Pancreas (tissue), 10 donors: ENCODE measurements at regions not wholly inside any gene's neighbourhood (a gene's known extent, or its start where the extent isn't known, plus 50 kb on each side); places are given as distances from the start of the nearest gene placed in this dataset.

Experiments used
- ATAC-seq, 4 donors: fragments of 200-7000 bp; cut with Tn5 transposase; one replicate each; pipeline versions ENCODE4 v1.8.0 to v1.9.1; 2020; ENCODE audit warnings: mild to moderate bottlenecking in 4 of 4, moderate library complexity in 4 of 4
- DNase-seq, 6 donors: peaks; one replicate each; pipeline ENCODE4 v3.0.0-alpha.2; 2020
- FAIRE-seq: peaks from 2 replicates; lab custom pipeline; 2012; peaks lifted over from hg19 to GRCh38; lab: Jason Lieb, UNC
- H3K27ac ChIP-seq, 4 donors: fragments of 200-600 bp; sonication (generic); 1 replicate in 3 of 4; 2 replicates in 1 of 4; pipeline versions ENCODE4 v1.5.0 to v1.8.0; 2020
- H3K27me3 ChIP-seq, 4 donors: fragments of 200-600 bp; one replicate each; pipeline ENCODE4 v1.8.0; 2021
- H3K36me3 ChIP-seq, 3 donors: fragments of 200-600 bp; sonication (generic) in 1 of 3; one replicate each; pipeline versions ENCODE4 v1.5.0 to v1.8.0; 2020 to 2021
- H3K4me1 ChIP-seq, 3 donors: fragments of 200-600 bp; one replicate each; pipeline ENCODE4 v1.8.0; 2021
- H3K4me3 ChIP-seq, 4 donors: fragments of 200-600 bp; sonication (generic) in 2 of 4; one replicate each; pipeline versions ENCODE4 v1.5.0 to v1.8.0; 2020 to 2021
- H3K9me3 ChIP-seq, 4 donors: fragments of 200-600 bp; one replicate each; pipeline ENCODE4 v1.8.0; 2021
- CTCF ChIP-seq, 4 donors: fragments of 200-600 bp; sonication (generic) in 3 of 4; IDR thresholded peaks; one replicate each; pipeline versions ENCODE4 v1.5.0 to v1.8.0; 2021; ENCODE audit warnings: antibody characterized with exemption in 4 of 4
- WGBS, 2 donors: extraction: QIAGEN DNeasy Blood & Tissue Kit; methylation state at CpG; one replicate each; pipeline ENCODE4 v1.1.7; 2013; 5-methylcytosine and 5-hydroxymethylcytosine counted together
- intact Hi-C, 3 donors: fragments of 100-400 bp; cut with DNase I; formaldehyde crosslinking; loops; one replicate each; pipeline versions ENCODE4 v1.11.1 to v1.14.2; 2022
- donor health status: healthy with polysubstance abuse.
- donor health status: DM: no; HTN: no; CAD: no; lungs with moderate emphysema.
- donor health status: DM: no; HTN: no; CAD: no.
- donor health status: control.
- donor health status: control.
- donor health status: Bipolar disorder and iron deficiency.
- donor health status: DM: yes; HTN: yes; CAD: no.
- donor health status: DM: no; HTN: no; CAD: no.
- donor health status: DM: no; HTN: no; CAD: no.
- donor health status: DM: yes; HTN: yes; CAD: no.

DNA sequence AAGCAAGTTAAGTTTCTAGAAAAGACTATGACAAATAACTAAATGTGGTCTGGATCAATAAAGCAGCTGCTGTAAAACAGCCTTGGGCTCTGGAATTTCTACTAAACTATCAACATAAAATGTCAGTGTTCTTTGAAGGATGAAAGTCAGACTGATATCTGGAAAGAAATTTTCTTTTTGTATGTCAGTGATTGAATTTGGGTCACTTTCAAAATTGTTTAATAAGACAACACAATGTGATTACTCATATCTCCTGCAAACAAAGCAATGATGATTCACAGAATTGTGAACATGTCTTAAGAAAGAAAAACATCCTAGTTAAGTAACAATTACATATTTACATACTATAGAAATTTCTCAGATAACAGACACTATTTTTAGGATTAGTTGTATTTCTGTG, 826.4 kb downstream of the PLA2G4A start:
- H3K4me3 ChIP-seq: no peak overlapping the region
- TF ChIP-seq CTCF (IDR thresholded peaks at IDR 0.05): no peak
- FAIRE-seq: no peak

GRCh38 chr1:187665483-187665882, 836.7 kb downstream of the PLA2G4A start:
- TF ChIP-seq CTCF (IDR thresholded peaks at IDR 0.05): no peak
- DNase-seq: no peak
- intact Hi-C loops: no loop called here

More for the DNA sequence above, 826.4 kb downstream of the PLA2G4A start:
- H3K4me1 ChIP-seq: peaks cover 0 to 11% (median 0%) of the 10 kb centered on the region in 3 donors
- ATAC-seq (no peak), DNase-seq (no peak)
- H3K27me3 ChIP-seq: no peaks in the 10 kb centered on the region
- intact Hi-C loops: no loop called here
- H3K9me3 ChIP-seq: no peaks in the 10 kb centered on the region
- H3K27ac ChIP-seq: no peak overlapping the region
- no peaks in the 10 kb centered on the region for H3K36me3 ChIP-seq

DNA sequence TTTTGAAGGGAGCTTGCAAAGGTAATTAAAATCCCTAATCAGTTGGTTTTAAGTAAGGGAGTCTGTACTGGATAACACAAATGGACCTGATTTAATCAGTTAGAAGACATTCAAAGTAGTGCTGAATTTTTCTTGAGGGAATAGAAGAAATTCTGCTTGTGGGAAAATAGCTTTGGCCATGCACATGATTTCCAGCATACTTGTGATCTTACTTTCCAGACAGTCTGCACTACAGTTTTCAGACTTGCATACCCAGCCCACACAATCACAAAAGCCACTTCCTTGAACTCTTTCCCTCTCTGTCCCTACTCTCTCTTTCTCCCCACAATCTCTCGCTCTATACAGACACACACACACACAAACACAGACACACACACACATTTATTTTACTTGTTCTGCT, 852.1 kb downstream of the PLA2G4A start:
- FAIRE-seq: no peak
- intact Hi-C loops: no loop called here

More at GRCh38 chr1:187665483-187665882, 836.7 kb downstream of the PLA2G4A start:
- no peaks in the 10 kb centered on the region for H3K27me3 ChIP-seq
- WGBS, 2 donors: 76 to 81% methylated on average over 2 of the region's 2 CpGs
- no peak overlapping the region for H3K4me3 ChIP-seq
- no peak overlapping the region for H3K27ac ChIP-seq
- H3K36me3 ChIP-seq: no peaks in the 10 kb centered on the region
- no peak for ATAC-seq
- no peak for FAIRE-seq
- no peaks in the 10 kb centered on the region for H3K4me1 ChIP-seq
- no peaks in the 10 kb centered on the region for H3K9me3 ChIP-seq

DNA sequence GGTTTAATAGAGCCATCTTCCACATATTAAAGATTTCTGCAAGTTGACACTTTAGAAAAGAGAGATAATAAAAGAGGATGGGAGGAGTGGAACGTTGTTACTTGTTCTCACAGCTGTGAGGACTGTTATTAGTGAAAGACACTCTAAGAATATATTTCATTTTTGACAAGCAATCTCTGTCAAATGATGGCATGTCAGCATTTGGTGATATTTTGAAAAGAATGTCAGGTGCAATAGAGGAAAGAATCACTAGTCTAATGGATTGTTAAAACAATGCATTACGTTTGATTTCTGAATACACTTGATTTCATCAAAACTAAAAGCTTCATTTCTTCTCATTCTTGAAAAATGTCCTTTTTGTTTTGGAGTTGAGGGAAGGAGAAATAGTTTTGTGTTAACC, 853.4 kb downstream of the PLA2G4A start:
- ATAC-seq (no peak), FAIRE-seq (no peak), DNase-seq (no peak)
- H3K36me3 ChIP-seq: no peaks in the 10 kb centered on the region
- peaks cover 0 to 7% (median 2%) of the 10 kb centered on the region in 4 donors for H3K27me3 ChIP-seq
- WGBS, 2 donors: 45 to 62% methylated on average over 2 of the region's 2 CpGs
- intact Hi-C loops: no loop called here
- TF ChIP-seq CTCF (IDR thresholded peaks at IDR 0.05): no peak
- H3K9me3 ChIP-seq: no peaks in the 10 kb centered on the region
- H3K4me1 ChIP-seq: no peaks in the 10 kb centered on the region
- H3K27ac ChIP-seq: no peak overlapping the region
- H3K4me3 ChIP-seq: no peak overlapping the region

More for the DNA sequence above, 852.1 kb downstream of the PLA2G4A start:
- ATAC-seq: peak in 1 of 4 donors; percentile 40
- Histone ChIP-seq H3K27ac (no peak overlapping the region), H3K4me3 (no peak overlapping the region), H3K9me3 (no peaks in the 10 kb centered on the region), H3K4me1 (no peaks in the 10 kb centered on the region), H3K36me3 (no peaks in the 10 kb centered on the region), H3K27me3 (peaks cover 0 to 7% (median 2%) of the 10 kb centered on the region in 4 donors)
- no peak for TF ChIP-seq CTCF (IDR thresholded peaks at IDR 0.05)
- 87% methylated on average over 1 of the region's 1 CpG for WGBS, 2 donors
- DNase-seq: no peak

DNA sequence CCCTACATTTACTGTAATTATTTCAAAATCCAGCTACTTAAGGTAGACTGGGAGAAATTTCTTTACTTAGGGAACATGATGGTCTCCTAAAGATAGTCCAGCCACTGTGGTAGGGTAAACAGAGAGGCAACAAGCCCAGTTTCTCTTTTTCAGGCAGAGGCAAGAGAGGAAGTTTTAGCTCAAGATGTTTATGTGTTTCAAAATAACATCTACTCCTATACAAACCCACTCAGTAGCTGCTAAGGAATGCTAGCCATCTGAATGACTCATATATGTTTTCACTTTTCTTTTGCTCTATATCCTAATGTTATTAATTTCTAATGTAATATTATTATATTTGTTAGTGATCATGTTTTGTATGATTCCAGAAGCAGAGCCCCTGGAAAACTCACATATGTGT, 856.6 kb downstream of the PLA2G4A start:
- no peak for FAIRE-seq
- Histone ChIP-seq H3K4me1 (peaks cover 0 to 5% (median 3%) of the 10 kb centered on the region in 3 donors), H3K27ac (no peak overlapping the region), H3K36me3 (no peaks in the 10 kb centered on the region), H3K27me3 (peaks cover 0 to 7% (median 2%) of the 10 kb centered on the region in 4 donors), H3K4me3 (no peak overlapping the region), H3K9me3 (no peaks in the 10 kb centered on the region)
- no peak for ATAC-seq
- intact Hi-C loops: no loop called here
- DNase-seq: no peak
- TF ChIP-seq CTCF (IDR thresholded peaks at IDR 0.05): no peak
